ENCODE measurements at regions not wholly inside any gene's neighbourhood (a gene's known extent, or its start where the extent isn't known, plus 50 kb on each side); places are given as distances from the start of the nearest gene placed in this dataset.

GRCh38 chr14:26217778-26218177 lies 380.1 kb downstream of the NOVA1 start:
- dilution Hi-C loops (cut with MboI; ENCODE audit: extremely low pct_ligation_motif_present, low sequenced_read_pairs) (no loop called here), intact Hi-C loops (cut with micrococcal nuclease) (no loop called here)
- Histone ChIP-seq H3K9ac (replicated peaks; ENCODE audit: extremely low read depth, insufficient read depth, low read length) (no peak overlapping the region), H3K27me3 (ENCODE audit: control insufficient read depth in 2 of 2, insufficient read depth in 2 of 2, low read length in 2 of 2) (peaks cover 0 to 6% of the 10 kb centered on the region in 2 experiments), H3K4me2 (ENCODE audit: insufficient read depth, low read length) (no peak overlapping the region), H3K4me1 (ENCODE audit: control insufficient read depth, extremely low read depth, insufficient read depth, low read length) (no peaks in the 10 kb centered on the region), H3K27ac (ENCODE audit: insufficient read depth, low read depth, low read length) (no peak overlapping the region), H3K36me3 (ENCODE audit: control insufficient read depth in 2 of 2, extremely low read depth in 1 of 2, insufficient read depth in 2 of 2, low read length in 2 of 2) (no peaks in the 10 kb centered on the region), H3K4me3 (replicated peaks in 1 of 3; ENCODE audit: insufficient read depth in 1 of 3, low read depth in 1 of 3, low read length in 3 of 3) (no peak overlapping the region), H3K9me3 (replicated peaks; ENCODE audit: control insufficient read depth, insufficient read depth, low read length) (no peaks in the 10 kb centered on the region), H3K9me1 (replicated peaks; ENCODE audit: control insufficient read depth, extremely low read depth, insufficient read depth, low read length) (no peaks in the 10 kb centered on the region), H3K79me2 (ENCODE audit: control insufficient read depth, insufficient read depth, low read length) (no peaks in the 10 kb centered on the region), H4K20me1 (replicated peaks; ENCODE audit: control insufficient read depth, extremely low read depth, insufficient read depth, low read length) (no peaks in the 10 kb centered on the region), H2AFZ (ENCODE audit: low read depth, low read length) (no peak overlapping the region)
- DNase-seq (ENCODE audit: low read depth, low spot score) (no peak), FAIRE-seq (no peak)
- BruUV-seq (replicated peaks) = no TSS peak
- CTCF ChIA-PET = no interaction called here
- TF ChIP-seq POLR2AphosphoS5 (IDR thresholded peaks at IDR 0.05; ENCODE audit: insufficient read depth, low read depth, low read length) = no peak
- TF ChIP-seq EZH2 (IDR thresholded peaks at IDR 0.05; ENCODE audit: borderline replicate concordance, low read depth, low read length, severe bottlenecking) = no peak
- TF ChIP-seq POLR2A (IDR thresholded peaks at IDR 0.05; ENCODE audit: low read depth, low read length) = no peak
- no peak for TF ChIP-seq JUN (IDR thresholded peaks at IDR 0.05; ENCODE audit: borderline replicate concordance, insufficient read depth, insufficient read length, low read depth)
- no peak for TF ChIP-seq FOS (IDR thresholded peaks at IDR 0.05; ENCODE audit: borderline replicate concordance, insufficient read depth, low read length)
- no peak for TF ChIP-seq MAX (IDR thresholded peaks at IDR 0.05; ENCODE audit: insufficient read depth, insufficient read length)
- no peak for TF ChIP-seq GATA2 (IDR thresholded peaks at IDR 0.05; ENCODE audit: insufficient read depth, insufficient read length, low read depth, low read length)
- POLR2A ChIA-PET = no interaction called here

- no peaks in the 10 kb centered on the region for H3K9me3 ChIP-seq (replicated peaks; ENCODE audit: control insufficient read depth, insufficient read depth, low read length)
- no peaks in the 10 kb centered on the region for H3K36me3 ChIP-seq (ENCODE audit: control insufficient read depth in 2 of 2, extremely low read depth in 1 of 2, insufficient read depth in 2 of 2, low read length in 2 of 2)
- no peaks in the 10 kb centered on the region for H3K4me1 ChIP-seq (ENCODE audit: control insufficient read depth, extremely low read depth, insufficient read depth, low read length)
- no peak overlapping the region for H3K9ac ChIP-seq (replicated peaks; ENCODE audit: extremely low read depth, insufficient read depth, low read length)
- no peaks in the 10 kb centered on the region for H3K9me1 ChIP-seq (replicated peaks; ENCODE audit: control insufficient read depth, extremely low read depth, insufficient read depth, low read length)
- ChIA-PET POLR2A (no interaction called here), CTCF (no interaction called here)
- dilution Hi-C loops (cut with MboI; ENCODE audit: extremely low pct_ligation_motif_present, low sequenced_read_pairs) (no loop called here), intact Hi-C loops (cut with micrococcal nuclease) (no loop called here)
- DNase-seq (ENCODE audit: low read depth, low spot score) (no peak), FAIRE-seq (no peak)
- no peak overlapping the region for H3K4me2 ChIP-seq (ENCODE audit: insufficient read depth, low read length)
- no peaks in the 10 kb centered on the region for H3K79me2 ChIP-seq (ENCODE audit: control insufficient read depth, insufficient read depth, low read length)
- H3K4me3 ChIP-seq (replicated peaks in 1 of 3; ENCODE audit: insufficient read depth in 1 of 3, low read depth in 1 of 3, low read length in 3 of 3) = no peak overlapping the region
- H3K27me3 ChIP-seq (ENCODE audit: control insufficient read depth in 2 of 2, insufficient read depth in 2 of 2, low read length in 2 of 2) = peaks cover 0 to 6% of the 10 kb centered on the region in 2 experiments
- BruUV-seq (replicated peaks) = no TSS peak
- TF ChIP-seq JUN (IDR thresholded peaks at IDR 0.05; ENCODE audit: borderline replicate concordance, insufficient read depth, insufficient read length, low read depth) = no peak
- no peak for TF ChIP-seq CTCF (IDR thresholded peaks at IDR 0.05; ENCODE audit: extremely low read depth in 1 of 2, insufficient read depth in 1 of 2, low read depth in 1 of 2, low read length in 2 of 2)
- TF ChIP-seq POLR2A (IDR thresholded peaks at IDR 0.05; ENCODE audit: low read depth, low read length) = no peak
- no peak for TF ChIP-seq MAX (IDR thresholded peaks at IDR 0.05; ENCODE audit: insufficient read depth, insufficient read length)
- no peak for TF ChIP-seq EZH2 (IDR thresholded peaks at IDR 0.05; ENCODE audit: borderline replicate concordance, low read depth, low read length, severe bottlenecking)
- TF ChIP-seq POLR2AphosphoS5 (IDR thresholded peaks at IDR 0.05; ENCODE audit: insufficient read depth, low read depth, low read length) = no peak
- TF ChIP-seq FOS (IDR thresholded peaks at IDR 0.05; ENCODE audit: borderline replicate concordance, insufficient read depth, low read length) = no peak
- no peak for TF ChIP-seq MYC (IDR thresholded peaks at IDR 0.05; ENCODE audit: low read depth, low read length)
- TF ChIP-seq GATA2 (IDR thresholded peaks at IDR 0.05; ENCODE audit: insufficient read depth, insufficient read length, low read depth, low read length) = no peak
- H2AFZ ChIP-seq (ENCODE audit: low read depth, low read length) = no peak overlapping the region
- H3K27ac ChIP-seq (ENCODE audit: insufficient read depth, low read depth, low read length) = no peak overlapping the region
- no peaks in the 10 kb centered on the region for H4K20me1 ChIP-seq (replicated peaks; ENCODE audit: control insufficient read depth, extremely low read depth, insufficient read depth, low read length)
Observed at GRCh38 chr14:26216786-26217185, 381.0 kb downstream of the NOVA1 start.
